HG03039 (cell line): ENCODE measurements at regions not wholly inside any gene's neighbourhood (a gene's known extent, or its start where the extent isn't known, plus 50 kb on each side); places are given as distances from the start of the nearest gene placed in this dataset.
"Not testable (repeated sequence)": the region's sequence is repeated elsewhere in the genome, so short reads cannot be mapped to it uniquely, and the experiment has no call there.

Experiments used
- ATAC-seq: cut with Tn5 transposase; IDR thresholded peaks from one replicate; pipeline ENCODE4 v1.9.1; 2021; ENCODE audit warnings: mild to moderate bottlenecking, moderate library complexity; ENCODE audit not compliant: unreplicated experiment

- no peak for ATAC-seq
Measured at GRCh38 chr16:65315081-65315780, 193.4 kb upstream of the CDH11 start.

- ATAC-seq, result no peak
Measured at GRCh38 chr16:65314627-65315008, 192.8 kb upstream of the CDH11 start.

GRCh38 chr16:65313936-65314626, 192.2 kb upstream of the CDH11 start:
- no peak for ATAC-seq

- no peak for ATAC-seq
Measured at GRCh38 chr16:65312795-65313194, 190.9 kb upstream of the CDH11 start.

DNA sequence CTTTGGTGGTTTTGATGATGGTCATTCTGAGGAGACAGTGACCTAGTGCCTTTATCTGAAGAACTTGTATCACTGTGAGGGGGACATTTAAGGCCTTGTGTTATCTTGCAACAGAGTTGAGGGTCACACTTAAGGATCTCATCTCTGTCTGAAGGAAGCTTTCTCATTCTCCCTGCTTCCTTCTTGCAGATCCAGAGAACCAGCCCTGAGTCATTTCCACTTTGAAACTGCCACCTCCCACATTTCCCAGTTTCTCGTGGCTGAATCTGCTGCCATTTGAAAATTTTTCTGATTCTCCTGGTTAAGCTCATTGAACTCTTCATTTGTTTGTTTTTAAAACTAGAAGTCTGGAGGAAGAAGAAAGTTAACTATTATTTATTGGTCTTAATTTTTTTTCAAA, 190.2 kb upstream of the CDH11 start:
- ATAC-seq, result no peak

DNA sequence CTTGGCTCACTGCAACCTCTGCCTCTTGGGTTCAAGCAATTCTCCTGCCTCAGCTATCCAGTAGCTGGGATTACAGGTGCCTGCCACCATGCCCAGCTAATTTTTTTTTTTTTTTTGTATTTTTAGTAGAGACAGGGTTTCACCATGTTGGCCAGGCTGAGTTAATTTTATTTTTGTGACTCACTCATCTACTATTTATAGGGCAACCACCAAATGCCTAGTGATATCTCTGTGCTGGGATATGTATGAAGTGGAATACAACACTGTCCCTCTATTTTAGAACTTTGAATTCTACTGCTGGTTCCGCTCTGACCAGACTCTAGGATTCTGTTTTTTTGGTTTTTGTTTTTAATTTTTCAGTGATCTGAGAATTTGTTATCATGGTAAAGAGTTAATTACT, 188.6 kb upstream of the CDH11 start:
- not testable (repeated sequence) for ATAC-seq

DNA sequence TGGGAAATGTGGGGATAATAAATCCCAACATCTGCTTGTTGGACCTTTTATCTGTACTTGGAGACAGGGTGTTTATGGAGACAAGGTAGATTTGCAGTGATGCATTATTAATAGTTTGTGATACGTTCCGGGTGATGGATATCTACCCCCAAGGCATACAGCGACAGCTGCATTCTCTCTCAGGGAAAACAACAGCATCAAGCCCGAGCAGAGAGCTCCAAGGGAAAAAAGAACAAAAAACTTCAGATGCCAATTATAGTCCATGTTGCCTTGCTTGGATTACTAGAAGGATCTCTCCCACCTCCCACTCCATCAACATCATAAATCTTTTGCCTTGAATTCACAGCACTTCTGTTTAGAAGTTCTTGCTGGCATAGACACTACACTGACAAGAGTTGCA, 187.5 kb upstream of the CDH11 start:
- ATAC-seq, result no peak

- ATAC-seq, result no peak
Measured at GRCh38 chr16:65308506-65308905, 186.6 kb upstream of the CDH11 start.

GRCh38 chr16:65307286-65307685, 185.4 kb upstream of the CDH11 start:
- ATAC-seq, result no peak

GRCh38 chr16:65306722-65307121, 184.9 kb upstream of the CDH11 start:
- no peak for ATAC-seq

DNA sequence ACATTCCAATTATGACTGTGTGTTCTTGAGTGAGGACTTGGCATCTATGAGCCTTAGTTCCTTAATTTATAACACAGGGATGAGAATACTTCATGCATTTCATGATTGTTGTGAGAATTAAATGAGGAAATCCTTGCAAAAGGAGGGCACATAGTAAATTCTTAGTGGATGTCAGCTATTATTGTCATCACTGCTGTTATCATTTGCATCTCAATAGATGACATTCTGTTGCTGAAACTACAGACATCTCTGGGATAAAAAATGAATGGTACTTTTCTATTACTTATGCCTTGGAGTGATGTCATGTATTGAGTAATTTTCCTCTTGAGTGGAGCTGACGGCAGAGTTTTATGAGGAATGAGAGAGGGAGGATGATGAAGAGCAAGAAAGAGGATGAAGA, 184.4 kb upstream of the CDH11 start:
- ATAC-seq, result no peak

DNA sequence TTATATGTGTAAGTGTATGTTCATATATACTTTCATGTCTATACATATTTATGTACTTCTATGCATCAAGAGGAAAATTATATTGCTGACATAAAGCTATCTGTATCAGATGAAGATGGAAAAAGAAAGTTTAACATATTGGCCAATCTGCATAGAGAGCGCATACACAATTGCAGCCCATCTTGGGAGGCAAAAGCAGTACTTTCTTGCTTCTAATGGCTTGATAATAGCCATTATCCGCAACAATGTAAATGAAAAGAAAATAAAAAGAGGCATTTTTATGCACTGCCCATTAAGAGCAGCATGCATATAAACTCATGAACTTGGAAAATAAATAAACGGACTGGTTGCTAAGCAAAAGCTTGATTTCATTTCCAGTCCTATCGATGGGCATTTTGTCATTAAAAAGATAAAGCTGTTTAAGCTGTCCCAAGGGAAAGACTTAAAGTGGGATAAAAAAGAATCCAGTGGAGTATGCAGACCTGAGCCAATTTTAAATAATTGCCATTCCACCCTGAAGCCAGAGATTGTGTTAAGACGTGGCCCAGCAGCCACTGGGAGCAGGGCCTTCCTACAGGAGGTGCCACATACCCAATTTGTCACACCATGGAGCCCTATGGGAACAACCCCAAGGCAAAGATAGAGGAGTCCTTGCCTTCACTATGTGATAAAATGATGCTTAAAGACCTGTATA, 183.6 kb upstream of the CDH11 start:
- no peak for ATAC-seq

- no peak for ATAC-seq
Measured at GRCh38 chr16:65301029-65301428, 179.2 kb upstream of the CDH11 start.

- no peak for ATAC-seq
Measured at GRCh38 chr16:65297453-65297852, 175.6 kb upstream of the CDH11 start.

DNA sequence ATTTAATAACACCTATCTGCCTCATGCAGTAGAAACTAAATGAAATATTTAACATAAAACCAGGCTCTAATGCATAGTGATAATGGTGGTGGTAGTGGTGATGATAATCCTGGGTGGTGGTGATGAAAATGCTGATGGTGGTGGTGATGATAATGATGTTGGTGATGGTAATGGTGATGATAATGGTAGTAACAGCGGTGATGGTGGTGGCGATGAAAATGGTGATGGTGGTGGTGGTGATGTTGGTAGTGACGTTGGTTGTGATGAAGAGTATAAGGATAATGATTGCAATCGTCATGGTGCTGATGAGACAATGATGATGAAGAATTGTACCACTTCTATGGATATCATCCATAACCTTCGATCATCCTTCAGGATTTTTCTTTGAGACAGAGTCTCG, 173.7 kb upstream of the CDH11 start:
- no peak for ATAC-seq

GRCh38 chr16:65294708-65295107, 172.8 kb upstream of the CDH11 start:
- ATAC-seq, result no peak

- ATAC-seq, result no peak
Measured at GRCh38 chr16:65294165-65294564, 172.3 kb upstream of the CDH11 start.

GRCh38 chr16:65289022-65289421, 167.2 kb upstream of the CDH11 start:
- ATAC-seq, result no peak

GRCh38 chr16:65287307-65287706, 165.4 kb upstream of the CDH11 start:
- no peak for ATAC-seq

DNA sequence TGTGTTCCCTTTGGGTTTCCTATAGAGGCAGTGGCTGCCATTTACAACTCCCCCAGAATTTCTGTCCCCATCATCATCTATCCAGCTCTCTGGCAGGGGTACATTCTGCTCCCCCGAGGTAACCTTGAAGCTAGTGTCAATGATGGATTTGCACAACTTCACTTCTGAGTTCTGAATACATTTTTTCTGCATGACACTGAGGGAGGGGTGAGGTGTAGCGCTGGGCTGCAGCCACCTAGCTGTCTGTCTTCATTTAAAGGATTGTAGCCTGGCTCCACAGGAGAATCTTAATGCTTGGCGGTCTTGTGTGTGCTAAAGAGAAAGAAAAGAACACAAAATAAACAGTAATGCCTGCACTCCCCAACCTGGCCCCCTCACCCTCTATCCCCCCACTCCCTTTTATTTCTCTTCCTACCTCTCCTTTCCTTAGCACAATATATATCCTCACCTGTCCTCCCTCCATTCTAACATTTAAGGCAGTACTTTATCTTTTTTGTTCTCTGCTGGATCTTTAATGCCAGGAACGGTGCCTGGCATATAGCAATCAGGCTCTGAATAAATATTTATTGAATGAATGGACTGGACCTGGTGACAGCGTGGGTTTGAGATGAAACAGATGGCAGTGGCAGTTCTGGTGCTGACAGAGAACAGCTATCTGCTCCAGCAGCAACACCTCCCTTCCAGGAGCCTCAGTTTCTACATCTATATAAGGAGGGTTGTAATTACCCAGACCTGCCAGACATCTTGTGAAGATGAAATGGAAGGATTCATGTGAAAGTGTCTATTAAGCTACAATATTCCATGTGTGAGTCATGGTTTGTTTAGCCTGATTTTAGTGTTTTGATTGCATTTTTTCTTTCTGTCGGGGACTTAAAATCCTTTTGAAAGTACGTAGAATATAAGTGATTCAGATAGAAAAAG, 163.5 kb upstream of the CDH11 start:
- ATAC-seq, result no peak

DNA sequence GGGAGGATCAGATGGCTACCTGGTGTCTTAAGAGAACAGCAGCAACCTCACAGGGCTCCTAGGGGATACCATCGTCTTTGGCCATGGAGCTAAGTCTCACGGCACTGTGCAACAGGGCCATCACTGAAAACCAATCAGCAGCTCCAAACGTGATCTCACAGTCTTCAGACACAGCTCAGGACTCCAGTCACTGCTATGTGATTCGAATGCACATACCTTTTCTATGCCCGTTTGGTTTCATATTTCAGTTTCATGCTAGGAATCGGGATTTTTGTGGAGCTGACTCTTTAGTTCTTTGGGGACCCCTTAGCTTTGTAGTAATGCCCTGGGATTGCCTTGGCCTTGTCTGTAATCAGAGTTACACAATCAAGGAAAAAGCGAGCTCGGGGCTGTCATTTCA, 162.8 kb upstream of the CDH11 start:
- ATAC-seq, result no peak
